ENCODE measurements at regions not wholly inside any gene's neighbourhood (a gene's known extent, or its start where the extent isn't known, plus 50 kb on each side); places are given as distances from the start of the nearest gene placed in this dataset.
A peak's percentile ranks its signal among the peaks of the same experiment; 100 is the strongest.

- H3K4me1 ChIP-seq: no peaks in the 10 kb centered on the region
- H3K9me3 ChIP-seq: no peaks in the 10 kb centered on the region
- TF ChIP-seq CTCF (IDR thresholded peaks at IDR 0.05): peak; percentile 79 to 93 (median 82)
- FAIRE-seq: no peak
- no peak overlapping the region for H3K4me3 ChIP-seq
- no peaks in the 10 kb centered on the region for H3K27me3 ChIP-seq
- peak in 5 of 6 donors; percentile 26 to 73 (median 49) for DNase-seq
- WGBS, 2 donors: 9 to 11% methylated on average over 7 of the region's 7 CpGs
- intact Hi-C loops (cut with DNase I): no loop called here
- peak; percentile 74 to 92 (median 89) for ATAC-seq
- H3K36me3 ChIP-seq: no peaks in the 10 kb centered on the region
- H3K27ac ChIP-seq: no peak overlapping the region
Measured at GRCh38 chr5:101678481-101679193, 617.4 kb downstream of the SLCO4C1 start.

- TF ChIP-seq CTCF (IDR thresholded peaks at IDR 0.05): no peak
- WGBS, 2 donors: 32 to 43% methylated on average over 5 of the region's 5 CpGs
- H3K36me3 ChIP-seq: no peaks in the 10 kb centered on the region
- H3K4me3 ChIP-seq: no peak overlapping the region
- no peaks in the 10 kb centered on the region for H3K4me1 ChIP-seq
- ATAC-seq: no peak
- H3K27me3 ChIP-seq: no peaks in the 10 kb centered on the region
- no peak for DNase-seq
- no peak overlapping the region for H3K27ac ChIP-seq
- intact Hi-C loops (cut with DNase I): no loop called here
- no peaks in the 10 kb centered on the region for H3K9me3 ChIP-seq
- no peak for FAIRE-seq
Measured at GRCh38 chr5:101677961-101678360, 618.1 kb downstream of the SLCO4C1 start.

GRCh38 chr5:101676646-101677045 lies 619.4 kb downstream of the SLCO4C1 start:
- intact Hi-C loops (cut with DNase I): no loop called here
- Histone ChIP-seq H3K27ac (no peak overlapping the region), H3K27me3 (no peaks in the 10 kb centered on the region), H3K4me1 (no peaks in the 10 kb centered on the region), H3K36me3 (no peaks in the 10 kb centered on the region), H3K9me3 (no peaks in the 10 kb centered on the region), H3K4me3 (no peak overlapping the region)
- ATAC-seq: no peak
- 67 to 75% methylated on average over 2 of the region's 2 CpGs for WGBS, 2 donors
- no peak for DNase-seq
- no peak for FAIRE-seq
- TF ChIP-seq CTCF (IDR thresholded peaks at IDR 0.05): no peak

- no peak for FAIRE-seq
- Histone ChIP-seq H3K9me3 (no peaks in the 10 kb centered on the region), H3K36me3 (no peaks in the 10 kb centered on the region), H3K27me3 (no peaks in the 10 kb centered on the region), H3K27ac (no peak overlapping the region), H3K4me3 (no peak overlapping the region), H3K4me1 (no peaks in the 10 kb centered on the region)
- no peak for TF ChIP-seq CTCF (IDR thresholded peaks at IDR 0.05)
- intact Hi-C loops (cut with DNase I): no loop called here
- ATAC-seq: no peak
- no peak for DNase-seq
- WGBS, 2 donors: 62 to 77% methylated on average over 4 of the region's 4 CpGs
Measured at GRCh38 chr5:101675510-101676219, 620.4 kb downstream of the SLCO4C1 start.

- Histone ChIP-seq H3K27me3 (no peaks in the 10 kb centered on the region), H3K4me3 (no peak overlapping the region), H3K36me3 (no peaks in the 10 kb centered on the region), H3K27ac (no peak overlapping the region), H3K4me1 (no peaks in the 10 kb centered on the region), H3K9me3 (no peaks in the 10 kb centered on the region)
- ATAC-seq (no peak), FAIRE-seq (no peak), DNase-seq (no peak)
- intact Hi-C loops (cut with DNase I): no loop called here
- no peak for TF ChIP-seq CTCF (IDR thresholded peaks at IDR 0.05)
- 73 to 85% methylated on average over 5 of the region's 5 CpGs for WGBS, 2 donors
Measured at GRCh38 chr5:101673120-101673519, 623.0 kb downstream of the SLCO4C1 start.
